ENCODE measurements at regions not wholly inside any gene's neighbourhood (a gene's known extent, or its start where the extent isn't known, plus 50 kb on each side); places are given as distances from the start of the nearest gene placed in this dataset.

GRCh38 chrX:39627257-39627656 lies 470.5 kb downstream of the BCOR start:
- H3K4me3 Mint-ChIP-seq (ENCODE audit: low read depth), result no peak overlapping the region
- TF ChIP-seq CTCF (IDR thresholded peaks at IDR 0.05; ENCODE audit: unreplicated experiment), result no peak
- no peak for DNase-seq (ENCODE audit: low spot score, unreplicated experiment)
- H3K9me3 Mint-ChIP-seq (ENCODE audit: low read depth), result peaks cover 10% of the 10 kb centered on the region
- H3K36me3 Mint-ChIP-seq (ENCODE audit: insufficient read depth), result no peaks in the 10 kb centered on the region
- H3K4me1 Mint-ChIP-seq (ENCODE audit: low read depth), result peaks cover 3% of the 10 kb centered on the region
- no peak overlapping the region for H3K27ac Mint-ChIP-seq
- peaks cover 3% of the 10 kb centered on the region for H3K27me3 Mint-ChIP-seq

GRCh38 chrX:39629001-39629400 lies 468.8 kb downstream of the BCOR start:
- H3K9me3 Mint-ChIP-seq (ENCODE audit: low read depth), result peaks cover 7% of the 10 kb centered on the region
- H3K4me3 Mint-ChIP-seq (ENCODE audit: low read depth), result no peak overlapping the region

DNA sequence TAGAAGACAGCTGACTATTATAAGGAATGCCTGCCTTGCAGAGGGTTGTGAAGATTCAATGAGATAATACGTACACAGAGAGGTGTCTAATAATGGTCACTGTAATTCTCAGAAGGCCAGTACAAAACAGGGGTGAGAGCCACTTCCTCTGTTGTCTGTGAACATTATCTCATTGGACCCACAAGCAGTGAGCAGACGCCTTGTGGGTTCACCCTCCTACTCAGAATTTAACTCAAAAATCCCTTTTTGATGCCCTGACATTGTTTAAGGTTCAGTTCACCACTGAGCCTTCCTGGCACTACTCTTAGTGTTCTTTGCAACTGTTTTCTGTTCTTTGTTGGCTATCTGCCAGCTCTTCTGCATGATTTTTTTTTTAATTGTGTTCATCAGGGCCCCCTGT lies 467.4 kb downstream of the BCOR start:
- Mint-ChIP-seq H3K27ac (no peak overlapping the region), H3K36me3 (ENCODE audit: insufficient read depth) (no peaks in the 10 kb centered on the region), H3K4me1 (ENCODE audit: low read depth) (no peaks in the 10 kb centered on the region), H3K9me3 (ENCODE audit: low read depth) (peaks cover 7% of the 10 kb centered on the region), H3K4me3 (ENCODE audit: low read depth) (no peak overlapping the region), H3K27me3 (peaks cover 3% of the 10 kb centered on the region)
- TF ChIP-seq CTCF (IDR thresholded peaks at IDR 0.05; ENCODE audit: unreplicated experiment), result no peak
- no peak for DNase-seq (ENCODE audit: low spot score, unreplicated experiment)

More at GRCh38 chrX:39629001-39629400, 468.8 kb downstream of the BCOR start:
- Mint-ChIP-seq H3K27me3 (peaks cover 3% of the 10 kb centered on the region), H3K27ac (no peak overlapping the region), H3K4me1 (ENCODE audit: low read depth) (peaks cover 3% of the 10 kb centered on the region), H3K36me3 (ENCODE audit: insufficient read depth) (no peaks in the 10 kb centered on the region)
- DNase-seq (ENCODE audit: low spot score, unreplicated experiment), result no peak
- no peak for TF ChIP-seq CTCF (IDR thresholded peaks at IDR 0.05; ENCODE audit: unreplicated experiment)

GRCh38 chrX:39631276-39632229 lies 466.2 kb downstream of the BCOR start:
- TF ChIP-seq CTCF (IDR thresholded peaks at IDR 0.05; ENCODE audit: unreplicated experiment), result no peak
- peaks cover 7% of the 10 kb centered on the region for H3K9me3 Mint-ChIP-seq (ENCODE audit: low read depth)
- no peak overlapping the region for H3K27ac Mint-ChIP-seq
- H3K36me3 Mint-ChIP-seq (ENCODE audit: insufficient read depth), result no peaks in the 10 kb centered on the region
- DNase-seq (ENCODE audit: low spot score, unreplicated experiment), result no peak
- H3K4me3 Mint-ChIP-seq (ENCODE audit: low read depth), result no peak overlapping the region
- no peaks in the 10 kb centered on the region for H3K4me1 Mint-ChIP-seq (ENCODE audit: low read depth)
- peaks cover 3% of the 10 kb centered on the region for H3K27me3 Mint-ChIP-seq

DNA sequence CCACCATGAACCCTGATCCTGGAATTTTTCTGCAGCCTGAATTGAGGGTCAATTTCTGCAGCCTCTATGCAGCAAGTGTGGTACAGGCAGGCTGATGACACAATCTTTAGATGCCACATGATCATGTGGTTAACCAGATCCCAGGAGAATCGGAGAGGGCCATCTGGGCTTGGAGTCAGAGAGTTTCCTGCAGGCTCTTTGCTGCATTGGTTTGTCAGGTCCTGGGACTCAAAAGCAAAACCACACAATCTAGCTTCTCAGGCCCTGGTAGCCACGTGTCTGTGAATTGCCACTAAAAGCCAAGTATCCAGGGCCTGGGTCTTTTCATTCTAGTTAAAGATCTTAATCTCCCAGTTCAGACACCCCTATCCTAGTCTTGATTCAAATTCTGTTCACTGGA lies 464.5 kb downstream of the BCOR start:
- peaks cover 7% of the 10 kb centered on the region for H3K9me3 Mint-ChIP-seq (ENCODE audit: low read depth)
- no peak for TF ChIP-seq CTCF (IDR thresholded peaks at IDR 0.05; ENCODE audit: unreplicated experiment)

More for the DNA sequence above, 464.5 kb downstream of the BCOR start:
- DNase-seq (ENCODE audit: low spot score, unreplicated experiment), result no peak
- Mint-ChIP-seq H3K4me1 (ENCODE audit: low read depth) (no peaks in the 10 kb centered on the region), H3K36me3 (ENCODE audit: insufficient read depth) (no peaks in the 10 kb centered on the region), H3K27ac (no peak overlapping the region), H3K27me3 (no peaks in the 10 kb centered on the region), H3K4me3 (ENCODE audit: low read depth) (no peak overlapping the region)
